CD1c-positive myeloid dendritic cell (primary cell): ENCODE measurements at regions not wholly inside any gene's neighbourhood (a gene's known extent, or its start where the extent isn't known, plus 50 kb on each side); places are given as distances from the start of the nearest gene placed in this dataset.

Experiments
- DNase-seq: peaks from one replicate; pipeline ENCODE4 v3.0.0-alpha.2; 2016; ENCODE audit errors: extremely low spot score

- DNase-seq, result peak; percentile 37
Observed at GRCh38 chr19:32289566-32290210, 55.7 kb upstream of the ZNF507 start.

GRCh38 chr19:32291876-32292275, 53.5 kb upstream of the ZNF507 start:
- no peak for DNase-seq

DNA sequence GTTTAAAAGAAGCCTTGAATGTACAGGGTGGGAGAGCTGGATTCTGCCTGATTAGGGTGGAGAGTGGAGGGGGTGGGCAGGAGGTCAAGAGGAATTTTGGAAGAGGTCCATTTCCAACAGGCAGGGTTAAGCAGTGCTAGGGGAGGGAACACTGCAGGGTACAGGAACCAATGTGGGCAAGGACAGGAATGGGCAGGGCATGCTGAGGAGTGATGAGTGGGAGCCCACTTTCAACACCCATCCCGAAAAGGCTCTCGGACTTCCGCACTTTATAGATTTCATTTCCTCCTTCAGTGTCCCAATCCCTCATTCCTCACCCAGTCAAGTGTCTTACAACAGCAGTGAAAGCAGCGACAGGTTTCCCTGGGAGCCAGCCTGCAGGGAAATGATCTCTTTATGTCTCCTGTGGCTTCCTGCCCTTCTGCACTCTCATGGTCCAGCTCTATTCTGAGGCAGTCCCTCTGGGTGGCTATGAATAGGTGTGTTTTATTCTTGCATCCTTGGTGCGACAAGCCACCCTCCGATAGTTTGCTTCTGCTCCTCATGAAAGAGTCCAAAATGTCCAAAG, 50.5 kb upstream of the ZNF507 start:
- no peak for DNase-seq
